Upper lobe of right lung (tissue), 1 donor: ENCODE measurements at regions not wholly inside any gene's neighbourhood (a gene's known extent, or its start where the extent isn't known, plus 50 kb on each side); places are given as distances from the start of the nearest gene placed in this dataset.
A peak's percentile ranks its signal among the peaks of the same experiment; 100 is the strongest.

Experiments used
- ATAC-seq: fragments of 200-7000 bp; cut with Tn5 transposase; one replicate; pipeline ENCODE4 v1.9.1; 2020; ENCODE audit warnings: mild to moderate bottlenecking, moderate library complexity
- DNase-seq: peaks from one replicate; pipeline ENCODE4 v3.0.0-alpha.2; 2020
- H3K27ac ChIP-seq: fragments of 200-600 bp; one replicate; pipeline ENCODE4 v1.8.0; 2022
- H3K27me3 ChIP-seq: fragments of 200-600 bp; one replicate; pipeline ENCODE4 v1.8.0; 2022; ENCODE audit warnings: mild to moderate bottlenecking
- H3K36me3 ChIP-seq: fragments of 200-600 bp; one replicate; pipeline ENCODE4 v1.8.0; 2022
- H3K4me1 ChIP-seq: fragments of 200-600 bp; one replicate; pipeline ENCODE4 v1.8.0; 2022
- H3K4me3 ChIP-seq: fragments of 200-600 bp; one replicate; pipeline ENCODE4 v1.8.0; 2022; ENCODE audit warnings: mild to moderate bottlenecking
- H3K9me3 ChIP-seq: fragments of 200-600 bp; one replicate; pipeline ENCODE4 v1.8.0; 2022
- intact Hi-C: fragments of 100-400 bp; cut with DNase I; formaldehyde crosslinking; loops from one replicate; pipeline ENCODE4 v1.11.0; 2022
- TF ChIP-seq, protein P1 (sequence below): fragments of 200-600 bp; IDR thresholded peaks from one replicate; pipeline ENCODE4 v1.8.0; 2022; ENCODE audit warnings: antibody characterized with exemption
- donor health status: DM: no; HTN: yes; CAD: no; lungs with severe emphysema.

DNA sequence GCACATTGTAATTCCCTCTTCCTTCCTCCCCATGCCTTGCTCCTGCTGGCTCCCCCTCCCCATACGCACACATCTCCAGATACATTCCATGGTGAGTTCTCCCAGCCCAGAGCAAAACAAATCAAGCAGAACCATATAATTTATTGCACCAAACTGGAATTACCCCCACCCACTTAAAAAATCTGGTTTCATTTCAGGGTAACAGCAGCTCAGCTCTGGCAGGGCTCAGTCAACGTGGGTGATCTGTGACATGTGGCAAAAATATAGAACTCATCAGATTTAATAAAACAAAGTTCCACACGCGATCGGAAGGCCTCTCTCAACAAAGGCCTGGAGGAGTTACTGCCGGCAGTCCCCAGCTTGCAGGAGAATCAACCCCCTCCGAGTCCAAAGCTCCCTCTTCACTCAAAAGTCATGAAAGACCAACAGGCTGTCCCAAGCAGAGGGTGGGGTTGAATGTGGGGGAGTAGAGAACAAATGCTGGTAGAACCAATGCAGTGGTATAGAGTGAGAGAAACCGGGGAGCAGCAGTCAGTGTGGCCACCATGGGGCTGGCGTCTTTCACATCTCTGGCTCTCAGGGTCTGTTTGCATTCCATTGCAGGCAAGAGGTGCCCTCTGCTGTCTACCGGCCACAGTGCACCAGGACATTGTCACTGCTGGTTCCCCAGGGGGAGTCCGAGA lies 323.3 kb upstream of the NT5E start:
- ATAC-seq (peak; percentile 80), DNase-seq (no peak)
- no peak overlapping the region for H3K4me3 ChIP-seq
- H3K4me1 ChIP-seq: no peaks in the 10 kb centered on the region
- intact Hi-C loops: no loop called here
- TF ChIP-seq, protein P1, sequence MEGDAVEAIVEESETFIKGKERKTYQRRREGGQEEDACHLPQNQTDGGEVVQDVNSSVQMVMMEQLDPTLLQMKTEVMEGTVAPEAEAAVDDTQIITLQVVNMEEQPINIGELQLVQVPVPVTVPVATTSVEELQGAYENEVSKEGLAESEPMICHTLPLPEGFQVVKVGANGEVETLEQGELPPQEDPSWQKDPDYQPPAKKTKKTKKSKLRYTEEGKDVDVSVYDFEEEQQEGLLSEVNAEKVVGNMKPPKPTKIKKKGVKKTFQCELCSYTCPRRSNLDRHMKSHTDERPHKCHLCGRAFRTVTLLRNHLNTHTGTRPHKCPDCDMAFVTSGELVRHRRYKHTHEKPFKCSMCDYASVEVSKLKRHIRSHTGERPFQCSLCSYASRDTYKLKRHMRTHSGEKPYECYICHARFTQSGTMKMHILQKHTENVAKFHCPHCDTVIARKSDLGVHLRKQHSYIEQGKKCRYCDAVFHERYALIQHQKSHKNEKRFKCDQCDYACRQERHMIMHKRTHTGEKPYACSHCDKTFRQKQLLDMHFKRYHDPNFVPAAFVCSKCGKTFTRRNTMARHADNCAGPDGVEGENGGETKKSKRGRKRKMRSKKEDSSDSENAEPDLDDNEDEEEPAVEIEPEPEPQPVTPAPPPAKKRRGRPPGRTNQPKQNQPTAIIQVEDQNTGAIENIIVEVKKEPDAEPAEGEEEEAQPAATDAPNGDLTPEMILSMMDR: peak; percentile 39
- no peaks in the 10 kb centered on the region for H3K27me3 ChIP-seq
- H3K36me3 ChIP-seq: no peaks in the 10 kb centered on the region
- no peak overlapping the region for H3K27ac ChIP-seq
- no peaks in the 10 kb centered on the region for H3K9me3 ChIP-seq

DNA sequence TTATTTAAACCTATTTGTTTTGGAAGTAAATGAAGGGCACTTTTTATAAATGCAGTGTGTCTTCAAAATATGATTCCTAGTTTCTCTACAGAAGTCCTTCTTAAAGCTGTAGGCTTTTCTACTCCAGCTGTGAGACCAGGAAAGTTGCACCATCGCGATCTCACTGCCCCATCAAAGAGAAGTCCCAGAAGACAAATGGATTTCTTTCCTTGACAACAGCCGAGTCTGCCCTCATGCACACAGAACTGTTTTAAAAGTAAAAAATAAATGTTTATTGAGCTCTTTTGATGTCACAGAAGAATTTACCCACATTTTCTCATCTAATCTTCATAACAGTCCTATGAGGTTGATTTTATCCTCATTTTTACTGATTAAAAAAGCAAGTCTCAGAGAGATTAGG lies 324.4 kb upstream of the NT5E start:
- DNase-seq: no peak
- TF ChIP-seq, protein P1: no peak
- intact Hi-C loops: no loop called here
- Histone ChIP-seq H3K27ac (no peak overlapping the region), H3K4me1 (no peaks in the 10 kb centered on the region), H3K36me3 (no peaks in the 10 kb centered on the region), H3K4me3 (no peak overlapping the region), H3K27me3 (no peaks in the 10 kb centered on the region), H3K9me3 (no peaks in the 10 kb centered on the region)
- no peak for ATAC-seq

DNA sequence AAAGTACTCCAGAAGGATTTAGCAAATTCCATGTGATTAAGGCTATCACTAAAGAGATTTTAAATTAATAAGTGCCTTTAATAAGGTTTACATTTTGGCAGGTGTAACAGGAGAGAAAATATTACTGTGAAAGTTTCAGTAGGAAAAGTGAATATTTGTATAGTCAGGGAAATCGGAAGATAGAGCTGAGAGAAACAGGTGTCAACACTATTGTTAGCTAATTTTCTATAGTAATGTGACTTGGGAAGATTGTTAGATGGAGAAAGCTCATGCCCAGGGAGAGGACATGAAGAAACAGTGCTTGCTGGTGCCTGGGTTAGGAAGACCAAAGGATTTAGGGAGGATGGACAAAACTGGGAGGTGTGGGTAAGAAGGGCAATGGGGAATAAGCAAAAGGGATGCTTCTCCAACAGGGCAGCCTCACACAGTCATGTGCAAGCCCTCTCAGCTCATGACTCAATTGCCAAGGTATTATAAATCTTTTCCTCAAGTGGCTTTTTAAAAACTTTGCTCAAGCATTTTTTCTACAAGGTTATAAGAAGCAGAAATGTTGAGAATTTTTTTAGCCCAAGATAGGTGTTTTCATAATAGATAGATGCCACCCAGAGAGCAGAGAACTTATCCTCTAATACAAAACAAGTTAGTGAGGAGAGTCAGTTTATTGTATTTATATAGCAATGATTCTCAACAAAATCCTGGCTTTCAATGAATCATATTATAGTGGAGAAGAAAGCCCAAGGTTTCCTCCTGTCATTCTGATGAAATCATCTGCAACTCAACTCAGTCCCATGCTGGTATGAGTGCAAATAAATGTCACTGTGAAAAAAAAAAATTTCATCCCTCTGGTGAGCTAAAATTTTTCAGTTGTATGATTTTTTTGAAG lies 325.2 kb upstream of the NT5E start:
- Histone ChIP-seq H3K4me1 (no peaks in the 10 kb centered on the region), H3K4me3 (no peak overlapping the region), H3K27ac (no peak overlapping the region), H3K9me3 (no peaks in the 10 kb centered on the region), H3K27me3 (no peaks in the 10 kb centered on the region), H3K36me3 (no peaks in the 10 kb centered on the region)
- ATAC-seq: no peak
- TF ChIP-seq, protein P1: no peak
- DNase-seq: no peak
- intact Hi-C loops: no loop called here

DNA sequence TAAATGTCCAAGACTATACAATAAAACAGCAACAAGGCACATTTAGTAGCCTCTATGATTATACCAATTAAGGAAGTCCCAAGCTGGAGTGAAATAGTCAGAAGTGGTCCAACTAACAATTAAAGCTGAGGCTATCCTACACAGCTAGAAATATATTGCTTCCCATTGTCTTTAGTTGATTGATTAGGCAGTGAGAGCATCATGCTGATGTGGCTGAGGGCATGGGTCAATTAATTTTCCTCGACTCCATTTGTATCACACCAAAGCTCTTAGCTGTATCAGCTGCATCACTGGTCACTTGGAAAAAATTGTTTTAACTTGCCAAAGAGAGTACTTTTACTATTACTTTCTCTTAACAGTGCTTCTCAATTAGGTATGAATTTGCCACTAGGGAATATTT lies 328.7 kb upstream of the NT5E start:
- Histone ChIP-seq H3K4me1 (no peaks in the 10 kb centered on the region), H3K27me3 (no peaks in the 10 kb centered on the region), H3K4me3 (no peak overlapping the region), H3K27ac (no peak overlapping the region), H3K36me3 (no peaks in the 10 kb centered on the region), H3K9me3 (no peaks in the 10 kb centered on the region)
- intact Hi-C loops: no loop called here
- TF ChIP-seq, protein P1: no peak
- ATAC-seq (no peak), DNase-seq (no peak)

DNA sequence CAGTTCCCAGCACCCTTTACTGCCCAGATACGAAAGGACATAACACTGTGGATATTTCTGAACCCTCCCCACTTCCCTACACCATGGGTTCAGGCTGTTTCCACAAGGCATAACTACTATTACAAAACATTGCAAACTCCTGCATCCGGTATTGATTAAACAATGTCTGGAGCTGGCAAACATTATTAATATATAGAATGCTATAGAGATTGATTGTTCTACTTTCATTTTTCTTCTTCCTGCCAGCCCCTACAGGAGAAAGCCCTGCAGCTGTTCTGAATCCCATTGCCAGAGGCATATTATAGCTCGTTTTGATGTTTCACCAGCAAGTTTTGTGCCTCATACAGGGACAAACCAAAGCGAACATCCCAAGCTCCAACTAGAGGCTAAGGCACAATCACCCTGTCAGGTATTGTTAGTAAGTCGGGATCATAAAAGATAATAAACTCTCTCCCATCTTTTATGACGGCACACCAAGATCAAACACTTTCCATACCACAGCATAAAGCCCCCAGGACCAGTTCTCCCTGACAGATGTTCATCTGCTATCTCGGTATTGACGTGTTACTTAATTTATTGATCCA lies 331.1 kb upstream of the NT5E start:
- H3K4me1 ChIP-seq: no peaks in the 10 kb centered on the region
- intact Hi-C loops: no loop called here
- DNase-seq (no peak), ATAC-seq (no peak)
- no peaks in the 10 kb centered on the region for H3K27me3 ChIP-seq
- TF ChIP-seq, protein P1: no peak
- H3K27ac ChIP-seq: no peak overlapping the region
- H3K36me3 ChIP-seq: no peaks in the 10 kb centered on the region
- H3K9me3 ChIP-seq: no peaks in the 10 kb centered on the region
- H3K4me3 ChIP-seq: no peak overlapping the region
